Ovary (tissue), 3 donors: ENCODE measurements at regions not wholly inside any gene's neighbourhood (a gene's known extent, or its start where the extent isn't known, plus 50 kb on each side); places are given as distances from the start of the nearest gene placed in this dataset.

Experiments used
- CTCF ChIP-seq, 3 donors: fragments of 450-650 bp in 2 of 3; fragments of 200-600 bp in 1 of 3; IDR thresholded peaks; one replicate each; pipeline versions ENCODE4 v1.5.1 to v1.8.0; 2016 to 2022; ENCODE audit warnings: antibody characterized with exemption in 3 of 3, mild to moderate bottlenecking in 1 of 3
- EP300 ChIP-seq: sonication (generic); formaldehyde crosslinking; IDR thresholded peaks from one replicate; pipeline ENCODE4 v1.6.1; 2017; ENCODE audit warnings: antibody characterized with exemption
- POLR2A ChIP-seq: fragments of 450-650 bp; IDR thresholded peaks from one replicate; pipeline ENCODE4 v1.6.1; 2017; ENCODE audit warnings: antibody characterized with exemption, mild to moderate bottlenecking, moderate library complexity
- donor health status: DM: no; HTN: no; CAD: no.

GRCh38 chr2:43068631-43069517 is 157.5 kb downstream of the ZFP36L2 start:
- TF ChIP-seq CTCF (IDR thresholded peaks at IDR 0.05) (no peak), POLR2A (no peak), EP300 (no peak)
